SK-N-SH (cell line): ENCODE measurements at regions not wholly inside any gene's neighbourhood (a gene's known extent, or its start where the extent isn't known, plus 50 kb on each side); places are given as distances from the start of the nearest gene placed in this dataset.

Experiments
- CTCF ChIA-PET: fragments of 300-600, 350-600 bp; formaldehyde crosslinking; extraction: SDS; loops from one replicate; lab custom pipeline; 2021; lab: Yijun Ruan, JAX
- POLR2A ChIA-PET: fragments of 350-600 bp; sonication (Branson Sonifier 250); formaldehyde crosslinking; extraction: SDS; loops from one replicate; lab custom pipeline; 2020; ENCODE audit warnings: antibody characterized with exemption, inconsistent platforms; lab: Yijun Ruan, JAX
- DNase-seq: peaks from one replicate; pipeline ENCODE4 v3.0.0; 2012
- H2AFZ ChIP-seq: fragments of 200-600 bp; sonication (generic); 2 replicates; pipeline ENCODE4 v1.8.1; 2016; ENCODE audit warnings: antibody characterized with exemption, mild to moderate bottlenecking, low read depth
- H3F3A ChIP-seq: fragments of 200-600 bp; sonication (generic); replicated peaks from 2 replicates; pipeline ENCODE3; 2016; ENCODE audit warnings: antibody characterized with exemption, mild to moderate bottlenecking; ENCODE audit not compliant: insufficient read depth
- H3K27ac ChIP-seq, 2 experiments: fragments of 200-500 bp in 1 of 2; fragments of 200-600 bp in 1 of 2; sonication (Bioruptor generic) in 1 of 2; sonication (generic), shearing (Covaris generic) in 1 of 2; 2 replicates each; pipeline versions ENCODE4 v1.5.1 to v1.6.1; 2014 to 2016; ENCODE audit warnings: low read depth in 2 of 2, inconsistent platforms in 1 of 2, low read length in 1 of 2, mild to moderate bottlenecking in 1 of 2, mixed read lengths in 1 of 2
- H3K27me3 ChIP-seq: fragments of 200-600 bp; sonication (generic), shearing (Covaris generic); 2 replicates; pipeline ENCODE4 v1.6.1; 2016; ENCODE audit warnings: mixed run types; ENCODE audit not compliant: insufficient read depth
- H3K36me3 ChIP-seq, 2 experiments: fragments of 200-500 bp in 1 of 2; fragments of 200-600 bp in 1 of 2; sonication (Bioruptor generic) in 1 of 2; sonication (generic) in 1 of 2; replicated peaks in 1 of 2; 2 replicates each; pipeline versions ENCODE3 to v1.5.1; 2014 to 2016; ENCODE audit warnings: low read length in 1 of 2, mild to moderate bottlenecking in 1 of 2; ENCODE audit not compliant: insufficient read depth in 2 of 2, control insufficient read depth in 1 of 2
- H3K4me1 ChIP-seq, 2 experiments: fragments of 200-500 bp in 1 of 2; fragments of 200-600 bp in 1 of 2; sonication (Bioruptor generic) in 1 of 2; sonication (generic), shearing (Covaris generic) in 1 of 2; 2 replicates each; pipeline versions ENCODE4 v1.5.1 to v1.6.1; 2014 to 2016; ENCODE audit warnings: low read depth in 1 of 2, low read length in 1 of 2, mixed run types in 1 of 2; ENCODE audit not compliant: insufficient read depth in 2 of 2, control insufficient read depth in 1 of 2
- H3K4me2 ChIP-seq: fragments of 200-600 bp; sonication (generic), shearing (Covaris generic); 2 replicates; pipeline ENCODE4 v1.6.1; 2017; ENCODE audit warnings: mixed run types
- H3K4me3 ChIP-seq, 2 experiments: fragments of 200-500 bp in 1 of 2; fragments of 200-600 bp in 1 of 2; sonication (Bioruptor generic) in 1 of 2; sonication (generic), shearing (Covaris generic) in 1 of 2; 2 replicates each; pipeline versions ENCODE4 v1.5.1 to v1.8.1; 2014 to 2016; ENCODE audit warnings: low read depth in 2 of 2, inconsistent platforms in 1 of 2, low read length in 1 of 2, mild to moderate bottlenecking in 1 of 2, mixed read lengths in 1 of 2, moderate library complexity in 1 of 2
- H3K79me2 ChIP-seq: fragments of 200-600 bp; sonication (generic); 2 replicates; pipeline ENCODE4 v1.8.1; 2017; ENCODE audit warnings: mild to moderate bottlenecking; ENCODE audit not compliant: insufficient read depth
- H3K9ac ChIP-seq: fragments of 200-600 bp; sonication (generic); 2 replicates; pipeline ENCODE4 v1.6.1; 2017; ENCODE audit warnings: mixed run types
- H3K9me2 ChIP-seq: fragments of 200-600 bp; sonication (generic); 2 replicates; pipeline ENCODE4 v1.6.1; 2017; ENCODE audit warnings: mixed run types
- H3K9me3 ChIP-seq: fragments of 200-600 bp; sonication (generic); 2 replicates; pipeline ENCODE4 v1.6.1; 2017; ENCODE audit warnings: mixed run types, mild to moderate bottlenecking, moderate library complexity
- H4K20me1 ChIP-seq: fragments of 200-600 bp; sonication (generic); 2 replicates; pipeline ENCODE4 v1.6.1; 2017; ENCODE audit warnings: mild to moderate bottlenecking, mixed run types; ENCODE audit not compliant: insufficient read depth
- EP300 ChIP-seq, 2 experiments: IDR thresholded peaks; 2 replicates each; pipeline versions ENCODE4 v1.4.0 to v1.6.1; 2012; ENCODE audit warnings: borderline replicate concordance in 1 of 2, low read depth in 1 of 2, low read length in 1 of 2
- EZH2phosphoT487 ChIP-seq: fragments of 200-600 bp; sonication (generic); IDR thresholded peaks from 2 replicates; pipeline ENCODE4 v1.6.1; 2017; ENCODE audit warnings: low read depth, mixed run types, mild to moderate bottlenecking, antibody characterized with exemption, moderate library complexity, borderline replicate concordance
- GABPA ChIP-seq: IDR thresholded peaks from 2 replicates; pipeline ENCODE4 v1.4.0; 2012; ENCODE audit warnings: low read depth, mild to moderate bottlenecking
- MEF2A ChIP-seq: IDR thresholded peaks from 2 replicates; pipeline ENCODE4 v1.4.0; 2012; ENCODE audit warnings: low read depth, borderline replicate concordance
- MXI1 ChIP-seq: IDR thresholded peaks from 2 replicates; pipeline ENCODE4 v1.6.1; 2012; ENCODE audit warnings: mild to moderate bottlenecking, low read depth, low read length, improper control_type of control experiment
- NFIC ChIP-seq: IDR thresholded peaks from 2 replicates; pipeline ENCODE4 v1.4.0; 2012; ENCODE audit warnings: borderline replicate concordance
- RCOR1 ChIP-seq: fragments of 150-350 bp; IDR thresholded peaks from 2 replicates; pipeline ENCODE4 v1.6.1; 2017; ENCODE audit warnings: antibody characterized with exemption, low read length
- RFX5 ChIP-seq: IDR thresholded peaks from 2 replicates; pipeline ENCODE4 v1.6.1; 2012; ENCODE audit warnings: mild to moderate bottlenecking, improper control_type of control experiment, low read length
- RXRA ChIP-seq: IDR thresholded peaks from 2 replicates; pipeline ENCODE4 v1.4.0; 2012; ENCODE audit warnings: low read depth, mild to moderate bottlenecking, borderline replicate concordance
- SIN3A ChIP-seq: IDR thresholded peaks from 2 replicates; pipeline ENCODE4 v1.6.1; 2012; ENCODE audit warnings: low read depth, mild to moderate bottlenecking, low read length, moderate library complexity, borderline replicate concordance
- SMC3 ChIP-seq: IDR thresholded peaks from 2 replicates; pipeline ENCODE4 v1.6.1; 2012; ENCODE audit warnings: low read depth, low read length, improper control_type of control experiment
- TEAD4 ChIP-seq: IDR thresholded peaks from 2 replicates; pipeline ENCODE4 v1.4.0; 2012; ENCODE audit warnings: mild to moderate bottlenecking, borderline replicate concordance; ENCODE audit not compliant: insufficient read depth
- YY1 ChIP-seq: IDR thresholded peaks from 2 replicates; pipeline ENCODE4 v1.4.0; 2012; ENCODE audit warnings: low read depth, mild to moderate bottlenecking
- WGBS: methylation state at CpG from one replicate; pipeline ENCODE4 v1.1.6; 2017; ENCODE audit warnings: low lambda C conversion rate; 5-methylcytosine and 5-hydroxymethylcytosine counted together
- TF ChIP-seq, protein P1 (sequence below): fragments of 150-350 bp; IDR thresholded peaks from 2 replicates; pipeline ENCODE4 v1.6.1; 2016; ENCODE audit warnings: mild to moderate bottlenecking, low read depth, low read length
- TF ChIP-seq, protein P2 (sequence below): fragments of 200-600 bp; sonication (generic); IDR thresholded peaks from 2 replicates; pipeline ENCODE4 v1.6.1; 2017; ENCODE audit warnings: antibody characterized with exemption, mild to moderate bottlenecking, moderate library complexity
- TF ChIP-seq, protein P3 (sequence below): IDR thresholded peaks from 2 replicates; pipeline ENCODE4 v1.4.0; 2012; ENCODE audit warnings: low read depth
- TF ChIP-seq, protein P4 (sequence below): IDR thresholded peaks from 2 replicates; pipeline ENCODE4; 2012
- TF ChIP-seq, protein P5 (sequence below): IDR thresholded peaks from 2 replicates; pipeline ENCODE4 v1.6.1; 2012; ENCODE audit warnings: mild to moderate bottlenecking, low read depth, low read length, moderate library complexity

DNA sequence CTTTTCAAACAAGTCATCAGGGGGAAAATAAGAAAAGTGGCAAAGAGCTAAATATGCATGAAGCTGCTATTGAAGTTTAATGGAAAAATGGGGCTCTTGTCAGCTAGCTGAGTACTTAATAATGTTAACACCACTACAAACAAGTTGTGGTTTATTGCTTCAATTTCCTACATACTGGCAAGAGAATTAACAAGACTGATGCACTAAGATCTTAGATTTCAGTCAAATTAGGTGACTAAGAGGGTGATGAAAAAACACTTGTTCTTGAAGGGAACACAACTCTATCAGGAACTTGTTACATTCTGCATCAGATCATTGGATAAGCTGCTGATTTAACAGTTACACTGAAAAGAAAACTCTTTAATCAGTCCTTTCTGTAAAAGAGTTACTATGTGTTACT lies 234.6 kb upstream of the AFF2 start:
- Histone ChIP-seq H3K4me3 (no peak overlapping the region), H3K27ac (no peak overlapping the region), H2AFZ (no peak overlapping the region), H3K4me2 (no peak overlapping the region), H3F3A (no peaks in the 10 kb centered on the region), H3K79me2 (no peaks in the 10 kb centered on the region), H4K20me1 (no peaks in the 10 kb centered on the region), H3K9me2 (no peaks in the 10 kb centered on the region), H3K4me1 (no peaks in the 10 kb centered on the region), H3K9me3 (no peaks in the 10 kb centered on the region), H3K9ac (no peak overlapping the region), H3K36me3 (no peaks in the 10 kb centered on the region), H3K27me3 (no peaks in the 10 kb centered on the region)
- no peak for DNase-seq
- ChIA-PET POLR2A (no interaction called here), CTCF (no interaction called here)
- TF ChIP-seq, protein P1, sequence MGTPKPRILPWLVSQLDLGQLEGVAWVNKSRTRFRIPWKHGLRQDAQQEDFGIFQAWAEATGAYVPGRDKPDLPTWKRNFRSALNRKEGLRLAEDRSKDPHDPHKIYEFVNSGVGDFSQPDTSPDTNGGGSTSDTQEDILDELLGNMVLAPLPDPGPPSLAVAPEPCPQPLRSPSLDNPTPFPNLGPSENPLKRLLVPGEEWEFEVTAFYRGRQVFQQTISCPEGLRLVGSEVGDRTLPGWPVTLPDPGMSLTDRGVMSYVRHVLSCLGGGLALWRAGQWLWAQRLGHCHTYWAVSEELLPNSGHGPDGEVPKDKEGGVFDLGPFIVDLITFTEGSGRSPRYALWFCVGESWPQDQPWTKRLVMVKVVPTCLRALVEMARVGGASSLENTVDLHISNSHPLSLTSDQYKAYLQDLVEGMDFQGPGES: no peak
- TF ChIP-seq RXRA (no peak), TEAD4 (no peak), NFIC (no peak)

DNA sequence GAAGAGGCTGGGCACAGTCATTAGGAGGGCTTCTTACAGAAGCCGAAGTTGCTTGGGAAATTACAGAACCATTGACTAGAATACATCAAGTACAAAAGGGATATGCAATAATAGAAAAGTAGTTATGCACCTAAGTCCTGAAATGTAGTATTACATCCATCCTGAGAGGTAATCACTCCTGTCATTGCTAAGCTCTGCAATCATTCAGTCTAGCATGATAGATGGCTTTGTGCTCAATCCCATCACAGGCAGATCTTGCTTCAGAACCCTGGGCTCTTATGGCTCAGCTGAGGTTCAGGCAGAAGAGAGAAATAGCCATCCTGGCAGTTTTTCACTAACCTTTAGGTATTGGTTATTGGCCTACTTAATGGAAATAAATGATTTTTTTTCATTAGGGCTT lies 231.7 kb upstream of the AFF2 start:
- no peak overlapping the region for H3K4me2 ChIP-seq
- no peaks in the 10 kb centered on the region for H3K36me3 ChIP-seq
- TF ChIP-seq EZH2phosphoT487 (no peak), NFIC (no peak), GABPA (no peak), SMC3 (no peak), RFX5 (no peak), RCOR1 (no peak), YY1 (no peak), MXI1 (no peak), EP300 (IDR thresholded peaks at IDR 0.05; ENCODE audit: borderline replicate concordance in 1 of 2, low read depth in 1 of 2, low read length in 1 of 2) (no peak), MEF2A (no peak), SIN3A (no peak)
- TF ChIP-seq, protein P2, sequence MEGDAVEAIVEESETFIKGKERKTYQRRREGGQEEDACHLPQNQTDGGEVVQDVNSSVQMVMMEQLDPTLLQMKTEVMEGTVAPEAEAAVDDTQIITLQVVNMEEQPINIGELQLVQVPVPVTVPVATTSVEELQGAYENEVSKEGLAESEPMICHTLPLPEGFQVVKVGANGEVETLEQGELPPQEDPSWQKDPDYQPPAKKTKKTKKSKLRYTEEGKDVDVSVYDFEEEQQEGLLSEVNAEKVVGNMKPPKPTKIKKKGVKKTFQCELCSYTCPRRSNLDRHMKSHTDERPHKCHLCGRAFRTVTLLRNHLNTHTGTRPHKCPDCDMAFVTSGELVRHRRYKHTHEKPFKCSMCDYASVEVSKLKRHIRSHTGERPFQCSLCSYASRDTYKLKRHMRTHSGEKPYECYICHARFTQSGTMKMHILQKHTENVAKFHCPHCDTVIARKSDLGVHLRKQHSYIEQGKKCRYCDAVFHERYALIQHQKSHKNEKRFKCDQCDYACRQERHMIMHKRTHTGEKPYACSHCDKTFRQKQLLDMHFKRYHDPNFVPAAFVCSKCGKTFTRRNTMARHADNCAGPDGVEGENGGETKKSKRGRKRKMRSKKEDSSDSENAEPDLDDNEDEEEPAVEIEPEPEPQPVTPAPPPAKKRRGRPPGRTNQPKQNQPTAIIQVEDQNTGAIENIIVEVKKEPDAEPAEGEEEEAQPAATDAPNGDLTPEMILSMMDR: no peak
- TF ChIP-seq, protein P3, sequence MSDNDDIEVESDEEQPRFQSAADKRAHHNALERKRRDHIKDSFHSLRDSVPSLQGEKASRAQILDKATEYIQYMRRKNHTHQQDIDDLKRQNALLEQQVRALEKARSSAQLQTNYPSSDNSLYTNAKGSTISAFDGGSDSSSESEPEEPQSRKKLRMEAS: no peak
- TF ChIP-seq, protein P1: no peak
- TF ChIP-seq, protein P4, sequence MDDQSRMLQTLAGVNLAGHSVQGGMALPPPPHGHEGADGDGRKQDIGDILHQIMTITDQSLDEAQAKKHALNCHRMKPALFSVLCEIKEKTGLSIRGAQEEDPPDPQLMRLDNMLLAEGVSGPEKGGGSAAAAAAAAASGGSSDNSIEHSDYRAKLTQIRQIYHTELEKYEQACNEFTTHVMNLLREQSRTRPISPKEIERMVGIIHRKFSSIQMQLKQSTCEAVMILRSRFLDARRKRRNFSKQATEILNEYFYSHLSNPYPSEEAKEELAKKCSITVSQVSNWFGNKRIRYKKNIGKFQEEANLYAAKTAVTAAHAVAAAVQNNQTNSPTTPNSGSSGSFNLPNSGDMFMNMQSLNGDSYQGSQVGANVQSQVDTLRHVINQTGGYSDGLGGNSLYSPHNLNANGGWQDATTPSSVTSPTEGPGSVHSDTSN: no peak
- TF ChIP-seq, protein P5, sequence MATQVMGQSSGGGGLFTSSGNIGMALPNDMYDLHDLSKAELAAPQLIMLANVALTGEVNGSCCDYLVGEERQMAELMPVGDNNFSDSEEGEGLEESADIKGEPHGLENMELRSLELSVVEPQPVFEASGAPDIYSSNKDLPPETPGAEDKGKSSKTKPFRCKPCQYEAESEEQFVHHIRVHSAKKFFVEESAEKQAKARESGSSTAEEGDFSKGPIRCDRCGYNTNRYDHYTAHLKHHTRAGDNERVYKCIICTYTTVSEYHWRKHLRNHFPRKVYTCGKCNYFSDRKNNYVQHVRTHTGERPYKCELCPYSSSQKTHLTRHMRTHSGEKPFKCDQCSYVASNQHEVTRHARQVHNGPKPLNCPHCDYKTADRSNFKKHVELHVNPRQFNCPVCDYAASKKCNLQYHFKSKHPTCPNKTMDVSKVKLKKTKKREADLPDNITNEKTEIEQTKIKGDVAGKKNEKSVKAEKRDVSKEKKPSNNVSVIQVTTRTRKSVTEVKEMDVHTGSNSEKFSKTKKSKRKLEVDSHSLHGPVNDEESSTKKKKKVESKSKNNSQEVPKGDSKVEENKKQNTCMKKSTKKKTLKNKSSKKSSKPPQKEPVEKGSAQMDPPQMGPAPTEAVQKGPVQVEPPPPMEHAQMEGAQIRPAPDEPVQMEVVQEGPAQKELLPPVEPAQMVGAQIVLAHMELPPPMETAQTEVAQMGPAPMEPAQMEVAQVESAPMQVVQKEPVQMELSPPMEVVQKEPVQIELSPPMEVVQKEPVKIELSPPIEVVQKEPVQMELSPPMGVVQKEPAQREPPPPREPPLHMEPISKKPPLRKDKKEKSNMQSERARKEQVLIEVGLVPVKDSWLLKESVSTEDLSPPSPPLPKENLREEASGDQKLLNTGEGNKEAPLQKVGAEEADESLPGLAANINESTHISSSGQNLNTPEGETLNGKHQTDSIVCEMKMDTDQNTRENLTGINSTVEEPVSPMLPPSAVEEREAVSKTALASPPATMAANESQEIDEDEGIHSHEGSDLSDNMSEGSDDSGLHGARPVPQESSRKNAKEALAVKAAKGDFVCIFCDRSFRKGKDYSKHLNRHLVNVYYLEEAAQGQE: no peak
- TF ChIP-seq, all 33 proteins: peak for 0
- ChIA-PET CTCF (interaction anchor here (0.6 to 0.7 kb wide), 2 partner anchors 209 to 1096 kb away, joined by 3 read pairs; no protein-coding TSS in a partner anchor), POLR2A (no interaction called here)
- no peak overlapping the region for H3K27ac ChIP-seq
- no peaks in the 10 kb centered on the region for H3K9me3 ChIP-seq
- no peaks in the 10 kb centered on the region for H4K20me1 ChIP-seq
- no peaks in the 10 kb centered on the region for H3K9me2 ChIP-seq
- no peaks in the 10 kb centered on the region for H3K4me1 ChIP-seq
- no peak for DNase-seq
- no peak overlapping the region for H3K9ac ChIP-seq
- H3K4me3 ChIP-seq: no peak overlapping the region
- no peak overlapping the region for H2AFZ ChIP-seq
- no peaks in the 10 kb centered on the region for H3K79me2 ChIP-seq
- no peaks in the 10 kb centered on the region for H3K27me3 ChIP-seq
- WGBS: 0% methylated on average over 1 of the region's 1 CpG
- H3F3A ChIP-seq: no peaks in the 10 kb centered on the region
